ENCODE measurements at regions not wholly inside any gene's neighbourhood (a gene's known extent, or its start where the extent isn't known, plus 50 kb on each side); places are given as distances from the start of the nearest gene placed in this dataset.

DNA sequence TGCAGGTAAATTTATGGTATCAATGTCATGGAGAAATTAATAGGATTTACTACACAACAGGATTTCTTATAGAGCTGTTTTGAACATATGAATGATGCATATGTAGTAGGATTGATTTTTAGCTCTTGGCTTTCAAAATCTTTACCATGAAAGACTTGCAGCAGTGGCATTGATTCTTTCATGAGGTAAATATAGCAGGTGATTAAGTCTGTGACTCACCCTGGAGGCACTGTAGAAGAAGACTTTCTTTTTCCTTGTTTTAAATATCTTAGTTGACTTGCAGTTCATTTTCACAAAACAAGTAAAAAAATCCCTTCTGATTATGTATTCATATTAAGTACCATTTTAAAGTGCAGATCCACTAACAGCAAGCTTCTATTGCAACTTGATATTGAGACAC lies 463.0 kb downstream of the FBXO15 start:
- CTCF ChIA-PET: interaction anchor here (0.6 kb wide), 1 partner anchor 14 kb away, joined by 3 read pairs; no protein-coding TSS in a partner anchor

GRCh38 chr18:73683409-73684238 lies 464.0 kb downstream of the FBXO15 start:
- no TSS peak for BruUV-seq (replicated peaks)

More for the DNA sequence above, 463.0 kb downstream of the FBXO15 start:
- TF ChIP-seq CTCF (IDR thresholded peaks at IDR 0.05; ENCODE audit: unreplicated experiment): no peak
- Mint-ChIP-seq H3K36me3 (ENCODE audit: insufficient read depth, unreplicated experiment) (no peaks in the 10 kb centered on the region), H3K27ac (ENCODE audit: unreplicated experiment) (peak overlapping the region; percentile 33), H3K4me1 (ENCODE audit: low read depth, unreplicated experiment) (peaks cover 32% of the 10 kb centered on the region), H3K9me3 (ENCODE audit: low read depth, unreplicated experiment) (no peaks in the 10 kb centered on the region), H3K4me3 (ENCODE audit: low read depth, unreplicated experiment) (no peak overlapping the region), H3K27me3 (ENCODE audit: unreplicated experiment) (no peaks in the 10 kb centered on the region)
- DNase-seq: peak; percentile 16
- intact Hi-C loops (cut with micrococcal nuclease; ENCODE audit: unreplicated experiment): loop anchor here (5.0 kb wide), 1 partner anchor 72 kb away; no protein-coding TSS in a partner anchor
- no TSS peak for BruUV-seq (replicated peaks)

DNA sequence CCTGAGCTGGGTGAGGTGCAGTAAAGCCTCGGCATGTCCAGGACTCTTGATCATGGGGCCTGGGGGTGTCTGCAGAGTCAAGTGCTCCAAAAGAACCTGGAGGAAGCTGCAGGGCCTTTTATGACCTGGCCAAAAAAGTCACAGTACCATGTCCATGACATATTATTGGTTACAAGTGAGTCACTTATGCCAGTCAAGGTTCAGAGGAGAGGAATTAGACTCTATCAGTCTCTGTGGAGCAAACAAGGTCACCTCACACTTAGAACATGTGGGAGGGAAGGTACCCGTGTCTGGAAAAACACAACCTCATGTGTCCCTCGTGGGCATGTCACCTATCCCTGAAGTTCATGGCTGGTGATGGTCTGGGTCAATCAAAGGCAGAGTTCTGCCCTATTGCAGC lies 465.7 kb downstream of the FBXO15 start:
- BruUV-seq (replicated peaks): no TSS peak
- no peaks in the 10 kb centered on the region for H3K27me3 Mint-ChIP-seq (ENCODE audit: unreplicated experiment)
- H3K4me1 Mint-ChIP-seq (ENCODE audit: low read depth, unreplicated experiment): peaks cover 34% of the 10 kb centered on the region
- intact Hi-C loops (cut with micrococcal nuclease; ENCODE audit: unreplicated experiment): loop anchor here (5.0 kb wide), 1 partner anchor 70 kb away; no protein-coding TSS in a partner anchor
- H3K27ac Mint-ChIP-seq (ENCODE audit: unreplicated experiment): no peak overlapping the region
- TF ChIP-seq CTCF (IDR thresholded peaks at IDR 0.05; ENCODE audit: unreplicated experiment): no peak
- H3K4me3 Mint-ChIP-seq (ENCODE audit: low read depth, unreplicated experiment): no peak overlapping the region
- DNase-seq: no peak
- no peaks in the 10 kb centered on the region for H3K9me3 Mint-ChIP-seq (ENCODE audit: low read depth, unreplicated experiment)
- H3K36me3 Mint-ChIP-seq (ENCODE audit: insufficient read depth, unreplicated experiment): no peaks in the 10 kb centered on the region
- CTCF ChIA-PET: no interaction called here

More at GRCh38 chr18:73683409-73684238, 464.0 kb downstream of the FBXO15 start:
- TF ChIP-seq CTCF (IDR thresholded peaks at IDR 0.05; ENCODE audit: unreplicated experiment): no peak
- Mint-ChIP-seq H3K36me3 (ENCODE audit: insufficient read depth, unreplicated experiment) (no peaks in the 10 kb centered on the region), H3K27ac (ENCODE audit: unreplicated experiment) (peak overlapping the region; percentile 33), H3K4me1 (ENCODE audit: low read depth, unreplicated experiment) (peaks cover 34% of the 10 kb centered on the region), H3K27me3 (ENCODE audit: unreplicated experiment) (no peaks in the 10 kb centered on the region), H3K4me3 (ENCODE audit: low read depth, unreplicated experiment) (no peak overlapping the region), H3K9me3 (ENCODE audit: low read depth, unreplicated experiment) (no peaks in the 10 kb centered on the region)
- CTCF ChIA-PET: no interaction called here
- intact Hi-C loops (cut with micrococcal nuclease; ENCODE audit: unreplicated experiment): loop anchor here (5.0 kb wide), 1 partner anchor 71 kb away; no protein-coding TSS in a partner anchor
- DNase-seq: peak; percentile 50

DNA sequence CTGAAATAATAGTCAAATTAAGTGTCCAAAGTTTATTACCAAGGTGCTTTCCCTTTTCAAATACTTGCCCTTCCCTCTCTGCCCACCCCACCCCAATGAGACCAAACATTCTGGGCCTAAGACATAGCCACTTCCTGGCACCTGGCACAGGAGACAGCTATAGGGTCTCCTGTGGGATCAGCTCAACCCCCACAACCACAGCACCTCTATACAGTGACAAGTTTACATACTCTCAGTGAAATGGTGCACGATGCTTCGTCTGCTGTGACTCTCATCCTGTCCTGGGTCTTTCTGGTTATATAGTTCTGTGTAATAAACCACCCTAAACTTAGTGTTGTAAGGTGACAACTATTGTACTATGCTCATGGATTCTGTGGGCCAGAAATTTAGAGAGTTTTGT lies 466.2 kb downstream of the FBXO15 start:
- Mint-ChIP-seq H3K9me3 (ENCODE audit: low read depth, unreplicated experiment) (no peaks in the 10 kb centered on the region), H3K27ac (ENCODE audit: unreplicated experiment) (no peak overlapping the region)

More for the DNA sequence above, 466.2 kb downstream of the FBXO15 start:
- no TSS peak for BruUV-seq (replicated peaks)
- TF ChIP-seq CTCF (IDR thresholded peaks at IDR 0.05; ENCODE audit: unreplicated experiment): no peak
- Mint-ChIP-seq H3K27me3 (ENCODE audit: unreplicated experiment) (no peaks in the 10 kb centered on the region), H3K36me3 (ENCODE audit: insufficient read depth, unreplicated experiment) (no peaks in the 10 kb centered on the region), H3K4me3 (ENCODE audit: low read depth, unreplicated experiment) (no peak overlapping the region), H3K4me1 (ENCODE audit: low read depth, unreplicated experiment) (peaks cover 34% of the 10 kb centered on the region)
- CTCF ChIA-PET: interaction anchor here (0.7 kb wide), 1 partner anchor 12 kb away, joined by 4 read pairs; no protein-coding TSS in a partner anchor
- intact Hi-C loops (cut with micrococcal nuclease; ENCODE audit: unreplicated experiment): loop anchor here (5.0 kb wide), 1 partner anchor 69 kb away; no protein-coding TSS in a partner anchor
- DNase-seq: no peak

Data from Calu3 (cell line).